Osteocyte (in vitro differentiated cells): ENCODE measurements at regions not wholly inside any gene's neighbourhood (a gene's known extent, or its start where the extent isn't known, plus 50 kb on each side); places are given as distances from the start of the nearest gene placed in this dataset.

Experiments
- DNase-seq: peaks from one replicate; pipeline ENCODE4 v3.0.0; 2021; ENCODE audit warnings: mixed read lengths; ENCODE audit not compliant: unreplicated experiment; ENCODE audit errors: extremely low spot score
- H3K27ac Mint-ChIP-seq: one replicate; pipeline ENCODE4 v1.8.0; 2021; ENCODE audit warnings: mild to moderate bottlenecking, mixed read lengths; ENCODE audit not compliant: unreplicated experiment
- H3K27me3 Mint-ChIP-seq: one replicate; pipeline ENCODE4 v1.8.0; 2021; ENCODE audit warnings: mixed read lengths; ENCODE audit not compliant: unreplicated experiment
- H3K36me3 Mint-ChIP-seq: one replicate; pipeline ENCODE4 v1.8.0; 2021; ENCODE audit warnings: mixed read lengths; ENCODE audit not compliant: unreplicated experiment
- H3K4me1 Mint-ChIP-seq: one replicate; pipeline ENCODE4 v1.8.0; 2021; ENCODE audit warnings: mixed read lengths; ENCODE audit not compliant: unreplicated experiment
- H3K4me3 Mint-ChIP-seq: one replicate; pipeline ENCODE4 v1.8.0; 2021; ENCODE audit warnings: mild to moderate bottlenecking, moderate library complexity, mixed read lengths; ENCODE audit not compliant: unreplicated experiment
- H3K9me3 Mint-ChIP-seq: one replicate; pipeline ENCODE4 v1.8.0; 2021; ENCODE audit warnings: mixed read lengths; ENCODE audit not compliant: unreplicated experiment
- TF ChIP-seq, protein P1 (sequence below): fragments of 200-600 bp; sonication (generic); IDR thresholded peaks from 2 replicates; pipeline ENCODE4 v1.5.0; 2021; ENCODE audit warnings: antibody characterized with exemption, mild to moderate bottlenecking, moderate library complexity

DNA sequence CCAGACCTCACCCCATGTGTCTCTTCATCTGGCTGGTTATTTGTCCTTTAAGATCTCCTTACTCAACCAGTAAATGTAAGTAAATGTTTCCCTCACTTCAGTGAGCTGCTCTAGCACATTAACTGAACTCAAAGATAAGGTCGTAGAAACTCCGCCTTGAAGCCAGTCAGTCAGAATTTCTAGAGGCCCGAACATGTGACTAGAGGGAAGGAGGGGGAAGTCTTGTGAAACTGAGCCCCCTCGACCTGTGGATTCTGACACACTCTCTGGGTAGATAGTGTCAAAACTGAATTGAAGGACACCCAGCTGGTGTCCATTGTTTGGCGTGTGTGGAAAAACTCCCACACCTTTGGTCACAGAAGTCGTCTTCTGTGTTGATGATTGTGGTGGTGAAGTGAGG lies 933.9 kb downstream of the ADGRL3 start:
- H3K27me3 Mint-ChIP-seq: no peaks in the 10 kb centered on the region
- H3K9me3 Mint-ChIP-seq: peaks cover 6% of the 10 kb centered on the region
- H3K27ac Mint-ChIP-seq: no peak overlapping the region
- no peak for DNase-seq
- peaks cover 6% of the 10 kb centered on the region for H3K4me1 Mint-ChIP-seq
- TF ChIP-seq, protein P1, sequence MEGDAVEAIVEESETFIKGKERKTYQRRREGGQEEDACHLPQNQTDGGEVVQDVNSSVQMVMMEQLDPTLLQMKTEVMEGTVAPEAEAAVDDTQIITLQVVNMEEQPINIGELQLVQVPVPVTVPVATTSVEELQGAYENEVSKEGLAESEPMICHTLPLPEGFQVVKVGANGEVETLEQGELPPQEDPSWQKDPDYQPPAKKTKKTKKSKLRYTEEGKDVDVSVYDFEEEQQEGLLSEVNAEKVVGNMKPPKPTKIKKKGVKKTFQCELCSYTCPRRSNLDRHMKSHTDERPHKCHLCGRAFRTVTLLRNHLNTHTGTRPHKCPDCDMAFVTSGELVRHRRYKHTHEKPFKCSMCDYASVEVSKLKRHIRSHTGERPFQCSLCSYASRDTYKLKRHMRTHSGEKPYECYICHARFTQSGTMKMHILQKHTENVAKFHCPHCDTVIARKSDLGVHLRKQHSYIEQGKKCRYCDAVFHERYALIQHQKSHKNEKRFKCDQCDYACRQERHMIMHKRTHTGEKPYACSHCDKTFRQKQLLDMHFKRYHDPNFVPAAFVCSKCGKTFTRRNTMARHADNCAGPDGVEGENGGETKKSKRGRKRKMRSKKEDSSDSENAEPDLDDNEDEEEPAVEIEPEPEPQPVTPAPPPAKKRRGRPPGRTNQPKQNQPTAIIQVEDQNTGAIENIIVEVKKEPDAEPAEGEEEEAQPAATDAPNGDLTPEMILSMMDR: no peak
- no peaks in the 10 kb centered on the region for H3K36me3 Mint-ChIP-seq
- no peak overlapping the region for H3K4me3 Mint-ChIP-seq

- no peaks in the 10 kb centered on the region for H3K27me3 Mint-ChIP-seq
- peaks cover 6% of the 10 kb centered on the region for H3K9me3 Mint-ChIP-seq
- TF ChIP-seq, protein P1: no peak
- no peak overlapping the region for H3K27ac Mint-ChIP-seq
- DNase-seq: no peak
- H3K36me3 Mint-ChIP-seq: no peaks in the 10 kb centered on the region
- H3K4me3 Mint-ChIP-seq: no peak overlapping the region
- peaks cover 6% of the 10 kb centered on the region for H3K4me1 Mint-ChIP-seq
Measured at GRCh38 chr4:62133101-62133897, 933.2 kb downstream of the ADGRL3 start.

DNA sequence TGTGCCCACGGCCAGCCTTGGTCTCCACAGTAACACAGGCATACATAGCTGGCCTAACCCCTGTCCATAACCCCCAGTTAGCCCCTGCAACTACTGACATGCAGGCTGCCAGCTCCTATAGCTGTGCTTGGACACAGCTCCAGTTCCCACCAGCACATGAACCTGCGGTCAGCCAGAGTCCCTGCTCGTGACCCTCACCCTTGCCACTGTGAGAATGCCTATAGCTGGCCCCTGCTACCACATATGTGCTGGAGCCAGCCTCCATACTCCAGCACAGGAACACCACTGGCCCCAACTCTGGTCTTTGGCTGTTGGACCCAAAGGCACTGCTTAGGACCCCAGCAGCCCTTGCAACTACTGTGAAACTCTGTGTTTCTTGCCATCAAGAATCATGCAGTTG lies 930.9 kb downstream of the ADGRL3 start:
- Mint-ChIP-seq H3K4me3 (no peak overlapping the region), H3K27ac (no peak overlapping the region), H3K4me1 (peaks cover 6% of the 10 kb centered on the region), H3K27me3 (no peaks in the 10 kb centered on the region), H3K36me3 (no peaks in the 10 kb centered on the region), H3K9me3 (peaks cover 6% of the 10 kb centered on the region)
- TF ChIP-seq, protein P1: no peak
- DNase-seq: no peak

DNA sequence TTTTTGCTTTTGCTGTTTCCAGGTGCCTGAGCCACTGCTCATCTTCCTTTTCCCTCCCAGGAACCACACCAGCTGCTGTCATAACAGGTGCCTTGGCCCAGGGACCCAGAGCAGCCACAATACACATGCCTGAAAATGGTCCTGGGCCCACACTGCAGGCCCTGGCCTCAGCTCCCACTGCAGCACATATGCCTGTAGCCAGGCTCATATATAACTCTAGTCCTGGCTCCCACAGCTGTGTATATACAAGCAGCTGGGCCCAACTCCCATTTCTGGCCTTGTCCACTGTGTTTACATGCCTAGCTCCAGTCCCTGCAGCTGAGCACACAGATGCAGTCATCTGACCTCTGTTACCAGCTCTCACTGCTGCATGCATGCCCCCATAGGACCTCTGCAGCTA lies 930.5 kb downstream of the ADGRL3 start:
- Mint-ChIP-seq H3K27ac (no peak overlapping the region), H3K4me3 (no peak overlapping the region), H3K9me3 (peaks cover 6% of the 10 kb centered on the region), H3K4me1 (peaks cover 4% of the 10 kb centered on the region), H3K36me3 (no peaks in the 10 kb centered on the region), H3K27me3 (no peaks in the 10 kb centered on the region)
- TF ChIP-seq, protein P1: no peak
- no peak for DNase-seq

DNA sequence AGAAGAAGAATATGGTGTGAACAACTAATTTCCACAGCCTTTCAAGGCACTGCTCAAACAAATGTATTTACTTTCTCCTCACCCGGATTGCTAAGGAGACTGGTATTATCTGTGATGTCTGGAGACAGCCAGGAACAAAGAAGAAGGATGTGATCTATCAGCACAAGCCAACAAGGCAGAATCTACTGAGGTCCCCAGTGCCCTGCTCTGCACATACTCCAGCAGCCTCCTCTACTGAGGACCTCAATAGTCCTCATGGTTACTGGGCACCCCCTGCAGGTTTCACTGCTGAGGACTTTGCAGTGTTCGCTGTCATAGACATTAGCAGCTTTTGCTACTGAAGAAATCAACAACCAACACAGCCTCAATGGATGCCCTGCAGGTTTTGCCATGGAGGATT lies 930.1 kb downstream of the ADGRL3 start:
- Mint-ChIP-seq H3K27me3 (no peaks in the 10 kb centered on the region), H3K36me3 (no peaks in the 10 kb centered on the region), H3K27ac (no peak overlapping the region), H3K9me3 (peaks cover 6% of the 10 kb centered on the region), H3K4me1 (no peaks in the 10 kb centered on the region), H3K4me3 (no peak overlapping the region)
- DNase-seq: no peak
- TF ChIP-seq, protein P1: no peak
